DOHH2 (cell line): ENCODE measurements at regions not wholly inside any gene's neighbourhood (a gene's known extent, or its start where the extent isn't known, plus 50 kb on each side); places are given as distances from the start of the nearest gene placed in this dataset.

ENCODE experiments used
- H3F3A ChIP-seq: fragments of 200-600 bp; sonication (generic), shearing (Covaris generic); 2 replicates; pipeline ENCODE4 v1.6.0; 2016; ENCODE audit warnings: antibody characterized with exemption, mild to moderate bottlenecking; ENCODE audit not compliant: control insufficient read depth, insufficient read depth
- H3K27ac ChIP-seq: fragments of 200-600 bp; sonication (generic); 2 replicates; pipeline ENCODE4 v1.5.1; 2014; ENCODE audit warnings: low read depth, mild to moderate bottlenecking, low read length, moderate library complexity
- H3K27me3 ChIP-seq: fragments of 200-600 bp; sonication (generic); 2 replicates; pipeline ENCODE4 v1.6.1; 2014; ENCODE audit warnings: mild to moderate bottlenecking, low read length, mixed read lengths; ENCODE audit not compliant: control insufficient read depth
- H3K36me3 ChIP-seq: fragments of 200-600 bp; sonication (generic); 2 replicates; pipeline ENCODE4 v1.6.1; 2014; ENCODE audit warnings: mild to moderate bottlenecking, low read length, moderate library complexity, mixed read lengths; ENCODE audit not compliant: control insufficient read depth
- H3K4me1 ChIP-seq: fragments of 200-600 bp; sonication (generic); 2 replicates; pipeline ENCODE4 v1.6.1; 2014; ENCODE audit warnings: mild to moderate bottlenecking, low read length, mixed read lengths; ENCODE audit not compliant: control insufficient read depth
- H3K4me2 ChIP-seq: fragments of 200-600 bp; sonication (generic); 2 replicates; pipeline ENCODE4 v1.6.0; 2014; ENCODE audit warnings: mild to moderate bottlenecking, low read length, moderate library complexity
- H3K4me3 ChIP-seq: fragments of 200-600 bp; sonication (generic); 2 replicates; pipeline ENCODE4 v1.5.1; 2014; ENCODE audit warnings: mild to moderate bottlenecking, low read length, mixed read lengths
- H3K79me2 ChIP-seq: fragments of 200-600 bp; sonication (generic); 2 replicates; pipeline ENCODE4 v1.6.1; 2014; ENCODE audit warnings: mild to moderate bottlenecking, low read length, mixed read lengths; ENCODE audit not compliant: control insufficient read depth
- H3K9me2 ChIP-seq: fragments of 200-600 bp; sonication (generic); replicated peaks from 2 replicates; pipeline ENCODE4 v1.6.1; 2014; ENCODE audit warnings: mild to moderate bottlenecking, low read length, mixed read lengths; ENCODE audit not compliant: control insufficient read depth
- H3K9me3 ChIP-seq: fragments of 200-600 bp; sonication (generic); 2 replicates; pipeline ENCODE4 v1.6.1; 2014; ENCODE audit warnings: antibody characterized with exemption, low read length, mixed read lengths; ENCODE audit not compliant: control insufficient read depth, insufficient read depth
- H4K20me1 ChIP-seq: fragments of 200-600 bp; sonication (generic); 2 replicates; pipeline ENCODE4 v1.6.0; 2014; ENCODE audit warnings: low read depth, mild to moderate bottlenecking, antibody characterized with exemption, low read length, moderate library complexity; ENCODE audit not compliant: control insufficient read depth, insufficient read depth
- CTCF ChIP-seq: fragments of 200-600 bp; sonication (generic); IDR thresholded peaks from one replicate; pipeline ENCODE4 v1.5.1; 2014; ENCODE audit warnings: antibody characterized with exemption, mild to moderate bottlenecking, low read depth, low read length; ENCODE audit not compliant: poor library complexity, severe bottlenecking
- EZH2phosphoT487 ChIP-seq: fragments of 200-600 bp; sonication (generic); IDR thresholded peaks from 2 replicates; pipeline ENCODE4 v1.6.1; 2017; ENCODE audit warnings: borderline replicate concordance, mild to moderate bottlenecking, antibody characterized with exemption, low read length, moderate library complexity, mixed read lengths

GRCh38 chr1:234866007-234866866, 256.3 kb upstream of the IRF2BP2 start:
- Histone ChIP-seq H3K4me3 (no peak overlapping the region), H3K27ac (no peak overlapping the region), H3K79me2 (no peaks in the 10 kb centered on the region), H3K36me3 (no peaks in the 10 kb centered on the region), H3F3A (no peaks in the 10 kb centered on the region), H3K4me1 (no peaks in the 10 kb centered on the region), H3K4me2 (no peak overlapping the region), H3K9me2 (no peaks in the 10 kb centered on the region), H4K20me1 (no peaks in the 10 kb centered on the region), H3K27me3 (no peaks in the 10 kb centered on the region; the same call in 1 of the 2 replicates), H3K9me3 (no peaks in the 10 kb centered on the region)
- no peak for TF ChIP-seq CTCF
- no peak for TF ChIP-seq EZH2phosphoT487

- TF ChIP-seq EZH2phosphoT487, result no peak
- no peak for TF ChIP-seq CTCF
- Histone ChIP-seq H3K79me2 (no peaks in the 10 kb centered on the region), H3K27me3 (no peaks in the 10 kb centered on the region), H3K9me2 (no peaks in the 10 kb centered on the region), H4K20me1 (no peaks in the 10 kb centered on the region), H3K4me2 (no peak overlapping the region), H3K4me1 (no peaks in the 10 kb centered on the region), H3K9me3 (no peaks in the 10 kb centered on the region), H3K27ac (no peak overlapping the region), H3F3A (no peaks in the 10 kb centered on the region), H3K36me3 (no peaks in the 10 kb centered on the region), H3K4me3 (no peak overlapping the region)
Observed at GRCh38 chr1:234865171-234866006, 255.4 kb upstream of the IRF2BP2 start.

GRCh38 chr1:234864116-234864515, 254.1 kb upstream of the IRF2BP2 start:
- Histone ChIP-seq H3K9me3 (no peaks in the 10 kb centered on the region), H3K27ac (no peak overlapping the region), H3K79me2 (no peaks in the 10 kb centered on the region), H3K4me1 (no peaks in the 10 kb centered on the region), H3K4me2 (no peak overlapping the region), H3F3A (no peaks in the 10 kb centered on the region), H3K36me3 (no peaks in the 10 kb centered on the region), H3K9me2 (no peaks in the 10 kb centered on the region), H4K20me1 (no peaks in the 10 kb centered on the region), H3K4me3 (no peak overlapping the region), H3K27me3 (no peaks in the 10 kb centered on the region)
- no peak for TF ChIP-seq CTCF
- no peak for TF ChIP-seq EZH2phosphoT487
